ENCODE measurements at regions not wholly inside any gene's neighbourhood (a gene's known extent, or its start where the extent isn't known, plus 50 kb on each side); places are given as distances from the start of the nearest gene placed in this dataset.
A peak's percentile ranks its signal among the peaks of the same experiment; 100 is the strongest.

- no peak for TF ChIP-seq SKIL (CRISPR knock-in tag; IDR thresholded peaks at IDR 0.05; ENCODE audit: borderline replicate concordance)
- peak; percentile 45; the same call in 1 of the 2 replicates for TF ChIP-seq ZSCAN21 (CRISPR knock-in tag; IDR thresholded peaks at IDR 0.05; ENCODE audit: borderline replicate concordance)
- TF ChIP-seq ZEB1 (IDR thresholded peaks at IDR 0.05; ENCODE audit: insufficient replicate concordance, low read depth): no peak
- peak; percentile 96 for TF ChIP-seq MTERF4 (CRISPR knock-in tag; IDR thresholded peaks at IDR 0.05)
- TF ChIP-seq FOXA1 (IDR thresholded peaks at IDR 0.05): no peak
- no peak for TF ChIP-seq FOXA1 (CRISPR knock-in tag; IDR thresholded peaks at IDR 0.05)
- TF ChIP-seq ZNF512 (CRISPR knock-in tag; IDR thresholded peaks at IDR 0.05): no peak
- no peak for TF ChIP-seq HOXA3 (CRISPR knock-in tag; IDR thresholded peaks at IDR 0.05)
- no peak for TF ChIP-seq ZNF605 (CRISPR knock-in tag; IDR thresholded peaks at IDR 0.05)
- TF ChIP-seq ZNF597 (CRISPR knock-in tag; IDR thresholded peaks at IDR 0.05): no peak
- TF ChIP-seq ATF3 (CRISPR knock-in tag; IDR thresholded peaks at IDR 0.05): no peak
- 0 out of 2 replicates have a peak, but pooled peaks have one; percentile 23 for TF ChIP-seq REPIN1 (CRISPR knock-in tag; IDR thresholded peaks at IDR 0.05; ENCODE audit: borderline replicate concordance, low read depth)
- TF ChIP-seq THAP11 (CRISPR knock-in tag; IDR thresholded peaks at IDR 0.05): no peak
- no peak for TF ChIP-seq TFDP2 (CRISPR knock-in tag; IDR thresholded peaks at IDR 0.05)
- peak; percentile 95; the same call in 1 of the 2 replicates for TF ChIP-seq RAD21 (CRISPR knock-in tag; IDR thresholded peaks at IDR 0.05)
- no peak for TF ChIP-seq ZNF562 (CRISPR knock-in tag; IDR thresholded peaks at IDR 0.05; ENCODE audit: borderline replicate concordance)
- TF ChIP-seq ZNF292 (CRISPR knock-in tag; IDR thresholded peaks at IDR 0.05; ENCODE audit: borderline replicate concordance, low read depth): no peak; the same call in 1 of the 2 replicates
- no peak for TF ChIP-seq THRA (CRISPR knock-in tag; IDR thresholded peaks at IDR 0.05; ENCODE audit: borderline replicate concordance)
- no peak for TF ChIP-seq MIER2 (CRISPR knock-in tag; IDR thresholded peaks at IDR 0.05)
Observed at GRCh38 chr14:34098045-34098984, 147.4 kb upstream of the EGLN3 start (continued).

All from HepG2 (cell line).